ENCODE measurements at regions not wholly inside any gene's neighbourhood (a gene's known extent, or its start where the extent isn't known, plus 50 kb on each side); places are given as distances from the start of the nearest gene placed in this dataset.
"Not testable (repeated sequence)": the region's sequence is repeated elsewhere in the genome, so short reads cannot be mapped to it uniquely, and the experiment has no call there.

GRCh38 chr12:24505366-24506015, 443.4 kb downstream of the BCAT1 start:
- DNase-seq (ENCODE audit: extremely low spot score): no peak
- TF ChIP-seq NFRKB (IDR thresholded peaks at IDR 0.05) (no peak), BHLHE40 (IDR thresholded peaks at IDR 0.05; ENCODE audit: borderline replicate concordance) (no peak), FOXM1 (IDR thresholded peaks at IDR 0.05; ENCODE audit: borderline replicate concordance) (no peak), LEF1 (IDR thresholded peaks at IDR 0.05; ENCODE audit: borderline replicate concordance) (no peak), FOXK2 (IDR thresholded peaks at IDR 0.05) (no peak), FOXA1 (IDR thresholded peaks at IDR 0.05) (no peak), SP1 (IDR thresholded peaks at IDR 0.05) (no peak), HDGF (IDR thresholded peaks at IDR 0.05; ENCODE audit: borderline replicate concordance) (no peak), ELF4 (IDR thresholded peaks at IDR 0.05) (no peak), CTBP1 (IDR thresholded peaks at IDR 0.05; ENCODE audit: borderline replicate concordance) (no peak), SUZ12 (IDR thresholded peaks at IDR 0.05) (no peak), L3MBTL2 (conservative IDR thresholded peaks at IDR 0.05) (no peak), ZNF384 (IDR thresholded peaks at IDR 0.05) (no peak), ARNT (IDR thresholded peaks at IDR 0.05) (no peak), PKNOX1 (IDR thresholded peaks at IDR 0.05) (no peak), TARDBP (IDR thresholded peaks at IDR 0.05) (no peak)
- POLR2A ChIA-PET: no interaction called here
- CTCF ChIA-PET: no interaction called here

- CTCF ChIA-PET; DNase-seq (ENCODE audit: extremely low spot score); POLR2A ChIA-PET: not testable (repeated sequence)
These were observed 445.4 kb downstream of the BCAT1 start for GRCh38 chr12:24503477-24503876.

- no peak for TF ChIP-seq BHLHE40 (IDR thresholded peaks at IDR 0.05; ENCODE audit: borderline replicate concordance)
- TF ChIP-seq ELF4 (IDR thresholded peaks at IDR 0.05): no peak
- TF ChIP-seq LEF1 (IDR thresholded peaks at IDR 0.05; ENCODE audit: borderline replicate concordance): no peak
- ChIA-PET POLR2A (no interaction called here), CTCF (no interaction called here)
- no peak for DNase-seq (ENCODE audit: extremely low spot score)
These were observed 448.1 kb downstream of the BCAT1 start for GRCh38 chr12:24500831-24501230.

GRCh38 chr12:24500421-24500820, 448.5 kb downstream of the BCAT1 start:
- DNase-seq (ENCODE audit: extremely low spot score): no peak
- no peak for TF ChIP-seq TARDBP (IDR thresholded peaks at IDR 0.05)
- no peak for TF ChIP-seq FOXA1 (IDR thresholded peaks at IDR 0.05)
- TF ChIP-seq NFRKB (IDR thresholded peaks at IDR 0.05): no peak
- TF ChIP-seq PKNOX1 (IDR thresholded peaks at IDR 0.05): no peak
- no peak for TF ChIP-seq HDGF (IDR thresholded peaks at IDR 0.05; ENCODE audit: borderline replicate concordance)
- TF ChIP-seq ARNT (IDR thresholded peaks at IDR 0.05): no peak
- TF ChIP-seq SUZ12 (IDR thresholded peaks at IDR 0.05): no peak
- TF ChIP-seq LEF1 (IDR thresholded peaks at IDR 0.05; ENCODE audit: borderline replicate concordance): no peak
- TF ChIP-seq CTBP1 (IDR thresholded peaks at IDR 0.05; ENCODE audit: borderline replicate concordance): no peak
- TF ChIP-seq ELF4 (IDR thresholded peaks at IDR 0.05): no peak
- no peak for TF ChIP-seq ZNF384 (IDR thresholded peaks at IDR 0.05)
- TF ChIP-seq L3MBTL2 (conservative IDR thresholded peaks at IDR 0.05): no peak
- TF ChIP-seq BHLHE40 (IDR thresholded peaks at IDR 0.05; ENCODE audit: borderline replicate concordance): no peak
- POLR2A ChIA-PET: no interaction called here
- CTCF ChIA-PET: no interaction called here

GRCh38 chr12:24499151-24500146, 449.5 kb downstream of the BCAT1 start:
- TF ChIP-seq TARDBP (IDR thresholded peaks at IDR 0.05): no peak
- POLR2A ChIA-PET: no interaction called here
- no peak for DNase-seq (ENCODE audit: extremely low spot score)
- CTCF ChIA-PET: no interaction called here

GRCh38 chr12:24496755-24497154, 452.1 kb downstream of the BCAT1 start:
- ChIA-PET CTCF (no interaction called here), POLR2A (no interaction called here)
- TF ChIP-seq ELF4 (IDR thresholded peaks at IDR 0.05): no peak
- TF ChIP-seq ARNT (IDR thresholded peaks at IDR 0.05): no peak
- TF ChIP-seq FOXM1 (IDR thresholded peaks at IDR 0.05; ENCODE audit: borderline replicate concordance): no peak
- no peak for TF ChIP-seq CTBP1 (IDR thresholded peaks at IDR 0.05; ENCODE audit: borderline replicate concordance)
- DNase-seq (ENCODE audit: extremely low spot score): no peak

GRCh38 chr12:24494401-24494800, 454.5 kb downstream of the BCAT1 start:
- TF ChIP-seq ELF4 (IDR thresholded peaks at IDR 0.05) (no peak), ZNF384 (IDR thresholded peaks at IDR 0.05) (no peak), SUZ12 (IDR thresholded peaks at IDR 0.05) (no peak), ARNT (IDR thresholded peaks at IDR 0.05) (no peak), PKNOX1 (IDR thresholded peaks at IDR 0.05) (no peak), SP1 (IDR thresholded peaks at IDR 0.05) (no peak), HDGF (IDR thresholded peaks at IDR 0.05; ENCODE audit: borderline replicate concordance) (no peak), LEF1 (IDR thresholded peaks at IDR 0.05; ENCODE audit: borderline replicate concordance) (no peak), NFRKB (IDR thresholded peaks at IDR 0.05) (no peak), FOXK2 (IDR thresholded peaks at IDR 0.05) (no peak), CTBP1 (IDR thresholded peaks at IDR 0.05; ENCODE audit: borderline replicate concordance) (no peak), L3MBTL2 (conservative IDR thresholded peaks at IDR 0.05) (no peak), FOXM1 (IDR thresholded peaks at IDR 0.05; ENCODE audit: borderline replicate concordance) (no peak), BHLHE40 (IDR thresholded peaks at IDR 0.05; ENCODE audit: borderline replicate concordance) (no peak), FOXA1 (IDR thresholded peaks at IDR 0.05) (no peak), TARDBP (IDR thresholded peaks at IDR 0.05) (no peak)
- no peak for DNase-seq (ENCODE audit: extremely low spot score)
- ChIA-PET POLR2A (no interaction called here), CTCF (no interaction called here)
